Activated CD4-positive, alpha-beta T cell treated with anti-CD3 and anti-CD28 coated beads, Interleukin-2, amount 10 ng/mL, durations not matched to agents 7 days and 5 days (primary cell): ENCODE measurements at regions not wholly inside any gene's neighbourhood (a gene's known extent, or its start where the extent isn't known, plus 50 kb on each side); places are given as distances from the start of the nearest gene placed in this dataset.
"Not testable (repeated sequence)": the region's sequence is repeated elsewhere in the genome, so short reads cannot be mapped to it uniquely, and the experiment has no call there.

Experiments used
- CTCF ChIA-PET: fragments of 350-600 bp; sonication (Branson Sonifier 250); formaldehyde crosslinking; loops from one replicate; lab custom pipeline; 2021; ENCODE audit warnings: antibody characterized with exemption; lab: Charles Lee
- POLR2A ChIA-PET: fragments of 350-600 bp; sonication (Branson Sonifier 250); formaldehyde crosslinking; loops from one replicate; lab custom pipeline; 2021; ENCODE audit warnings: antibody characterized with exemption; lab: Charles Lee
- DNase-seq: peaks from one replicate; pipeline ENCODE4 v3.0.0-alpha.2; 2020
- H3K27ac Mint-ChIP-seq: one replicate; pipeline ENCODE4 v1.8.0; 2021; ENCODE audit warnings: mild to moderate bottlenecking, moderate library complexity, mixed read lengths
- H3K27me3 Mint-ChIP-seq: one replicate; pipeline ENCODE4 v1.8.0; 2021; ENCODE audit warnings: mixed read lengths
- H3K36me3 Mint-ChIP-seq: one replicate; pipeline ENCODE4 v1.8.0; 2021; ENCODE audit warnings: low read depth, mixed read lengths
- H3K4me1 Mint-ChIP-seq: one replicate; pipeline ENCODE4 v1.8.0; 2021; ENCODE audit warnings: mixed read lengths
- H3K4me3 Mint-ChIP-seq: one replicate; pipeline ENCODE4 v1.8.0; 2021; ENCODE audit warnings: mild to moderate bottlenecking, moderate library complexity, mixed read lengths
- H3K9me3 Mint-ChIP-seq: one replicate; pipeline ENCODE4 v1.8.0; 2021; ENCODE audit warnings: mixed read lengths

DNA sequence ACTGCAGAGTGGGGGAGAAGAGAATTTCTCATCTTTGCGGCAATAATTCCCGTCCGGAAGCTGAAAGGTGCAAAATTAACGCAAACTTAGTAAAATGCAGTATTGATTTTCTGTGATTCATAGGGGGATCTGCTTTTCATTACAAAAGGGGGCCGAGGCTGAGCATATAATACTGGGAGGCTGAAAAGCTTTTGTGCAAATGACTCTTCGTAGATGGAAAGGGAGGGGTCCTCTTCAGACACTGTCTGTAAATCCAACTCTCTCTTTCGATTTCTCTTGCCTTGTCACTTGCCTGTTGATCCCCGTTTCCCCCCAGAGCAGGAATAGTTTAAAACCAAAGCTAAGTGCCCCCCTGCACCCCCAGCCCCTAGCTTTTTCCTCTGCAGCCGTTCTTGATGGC is 258.2 kb downstream of the VRK1 start:
- H3K9me3 Mint-ChIP-seq, result no peaks in the 10 kb centered on the region
- DNase-seq, result no peak
- H3K4me1 Mint-ChIP-seq, result no peaks in the 10 kb centered on the region
- CTCF ChIA-PET, result interaction anchor here (1.3 kb wide), 1 partner anchor 11 kb away, joined by 4 read pairs; no protein-coding TSS in a partner anchor
- POLR2A ChIA-PET, result no interaction called here
- no peaks in the 10 kb centered on the region for H3K27me3 Mint-ChIP-seq
- no peaks in the 10 kb centered on the region for H3K36me3 Mint-ChIP-seq
- H3K4me3 Mint-ChIP-seq, result no peak overlapping the region
- H3K27ac Mint-ChIP-seq, result no peak overlapping the region

DNA sequence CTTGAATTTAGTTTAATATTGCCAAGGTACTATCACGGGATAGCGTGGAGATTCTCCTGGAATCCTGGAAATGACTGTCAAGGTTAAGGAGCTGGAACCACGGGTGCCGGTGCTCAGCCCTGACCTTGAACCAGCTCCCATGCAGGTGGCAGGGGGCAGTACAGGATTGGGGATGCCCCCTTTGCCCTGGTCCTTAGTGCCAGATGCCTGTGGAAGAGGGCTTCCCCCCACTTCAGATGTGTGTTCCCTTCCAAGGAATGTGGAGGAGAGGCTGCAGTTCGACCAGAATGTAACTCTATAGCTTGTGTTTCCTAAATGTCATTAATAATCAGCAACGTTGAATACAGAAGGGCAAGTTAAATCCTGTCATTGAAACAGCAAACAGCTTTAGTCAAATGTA is 258.9 kb downstream of the VRK1 start:
- ChIA-PET POLR2A (no interaction called here), CTCF (interaction anchor here (0.7 to 1.3 kb wide), 4 partner anchors 10 to 852 kb away, joined by 3 to 4 read pairs (median 4); no protein-coding TSS in a partner anchor)
- DNase-seq, result no peak
- Mint-ChIP-seq H3K4me3 (no peak overlapping the region), H3K4me1 (no peaks in the 10 kb centered on the region), H3K9me3 (no peaks in the 10 kb centered on the region), H3K27me3 (no peaks in the 10 kb centered on the region), H3K36me3 (no peaks in the 10 kb centered on the region), H3K27ac (no peak overlapping the region)

DNA sequence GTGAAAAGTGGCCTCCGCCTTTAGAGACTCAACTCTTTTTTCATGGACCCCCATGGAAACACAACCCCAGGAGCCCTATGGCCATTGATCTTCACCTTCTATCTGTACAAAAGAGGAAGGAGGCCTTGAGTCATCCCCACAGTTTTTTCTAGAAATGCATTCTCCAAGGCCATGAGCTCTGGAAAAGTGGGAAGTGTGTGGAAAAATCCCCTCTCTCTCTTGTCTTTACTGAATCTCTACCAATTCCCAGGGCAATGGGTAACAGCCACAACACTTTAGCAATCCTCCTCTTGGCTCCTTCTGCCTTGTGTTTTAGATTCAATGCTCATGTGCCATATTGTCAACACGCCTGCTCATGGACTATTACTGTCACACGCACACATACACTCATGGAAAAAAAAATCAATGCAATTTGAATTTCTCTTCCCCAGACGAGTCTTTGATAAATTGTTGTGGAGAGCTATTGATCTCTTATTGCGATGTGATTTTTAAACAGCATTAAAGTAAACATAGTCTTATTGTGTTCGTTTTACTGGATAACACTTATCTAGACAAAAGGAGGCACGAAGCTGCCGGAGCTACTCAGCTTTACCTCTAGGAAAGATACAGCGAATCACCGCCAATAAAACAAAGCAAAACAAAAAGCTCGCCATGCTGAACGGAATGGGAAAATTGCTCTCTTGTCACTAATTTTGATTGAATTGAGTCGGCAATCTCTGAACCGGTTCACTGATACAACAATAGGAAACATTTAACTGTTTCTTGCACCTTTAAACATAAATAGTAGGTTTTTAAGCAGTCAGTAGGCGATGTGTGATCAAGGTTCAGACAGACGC is 260.3 kb downstream of the VRK1 start:
- Mint-ChIP-seq H3K36me3 (no peaks in the 10 kb centered on the region), H3K4me1 (no peaks in the 10 kb centered on the region), H3K4me3 (no peak overlapping the region), H3K27me3 (no peaks in the 10 kb centered on the region), H3K27ac (no peak overlapping the region), H3K9me3 (no peaks in the 10 kb centered on the region)
- POLR2A ChIA-PET, result no interaction called here
- DNase-seq, result no peak
- CTCF ChIA-PET, result interaction anchor here (0.9 kb wide), 1 partner anchor 9 kb away, joined by 3 read pairs; no protein-coding TSS in a partner anchor

DNA sequence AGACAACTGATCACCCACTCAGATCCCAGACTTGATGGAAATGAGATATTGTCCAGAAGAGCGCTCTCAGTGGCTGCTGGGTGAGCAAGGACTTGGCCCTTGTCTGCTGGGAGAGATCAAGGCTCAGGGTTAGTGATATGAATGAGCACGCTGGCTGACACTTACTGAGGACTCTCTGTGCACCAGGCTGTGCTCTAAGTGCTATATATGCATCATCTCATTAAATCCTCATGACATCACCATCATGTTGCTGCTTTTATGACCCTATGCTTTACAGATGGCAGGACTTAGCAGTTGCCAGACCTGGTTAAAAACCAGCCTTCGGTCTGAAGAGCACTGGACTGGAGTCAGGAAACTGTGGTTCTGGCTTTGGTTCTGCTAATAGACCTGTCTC is 260.9 kb downstream of the VRK1 start:
- Mint-ChIP-seq H3K4me1 (no peaks in the 10 kb centered on the region), H3K27ac (no peak overlapping the region), H3K27me3 (no peaks in the 10 kb centered on the region), H3K4me3 (no peak overlapping the region), H3K9me3 (no peaks in the 10 kb centered on the region), H3K36me3 (no peaks in the 10 kb centered on the region)
- CTCF ChIA-PET, result interaction anchor here (0.9 kb wide), 1 partner anchor 8 kb away, joined by 3 read pairs; no protein-coding TSS in a partner anchor
- DNase-seq, result no peak
- POLR2A ChIA-PET, result no interaction called here

DNA sequence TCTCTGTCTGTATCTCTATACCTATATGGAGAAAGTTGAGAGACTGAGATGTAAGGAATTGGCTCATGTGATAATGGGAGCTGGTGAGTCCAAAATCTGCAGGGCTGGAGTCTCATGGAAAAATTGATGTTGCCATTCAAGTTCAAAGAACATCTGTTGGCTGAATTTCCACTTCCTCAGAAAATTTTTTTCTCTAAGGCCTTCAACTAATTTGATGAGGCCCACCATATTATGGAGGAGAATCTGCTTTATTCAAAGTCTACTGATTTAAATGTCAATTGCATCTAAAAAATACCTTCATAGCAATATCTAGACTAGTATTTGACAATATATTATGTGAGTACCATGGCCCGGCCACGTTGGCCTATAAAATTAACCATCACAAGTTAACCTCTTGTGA is 261.4 kb downstream of the VRK1 start:
- Mint-ChIP-seq H3K4me3 (no peak overlapping the region), H3K27ac (no peak overlapping the region), H3K36me3 (no peaks in the 10 kb centered on the region), H3K4me1 (no peaks in the 10 kb centered on the region), H3K27me3 (no peaks in the 10 kb centered on the region), H3K9me3 (no peaks in the 10 kb centered on the region)
- POLR2A ChIA-PET, result no interaction called here
- no peak for DNase-seq
- CTCF ChIA-PET, result no interaction called here

DNA sequence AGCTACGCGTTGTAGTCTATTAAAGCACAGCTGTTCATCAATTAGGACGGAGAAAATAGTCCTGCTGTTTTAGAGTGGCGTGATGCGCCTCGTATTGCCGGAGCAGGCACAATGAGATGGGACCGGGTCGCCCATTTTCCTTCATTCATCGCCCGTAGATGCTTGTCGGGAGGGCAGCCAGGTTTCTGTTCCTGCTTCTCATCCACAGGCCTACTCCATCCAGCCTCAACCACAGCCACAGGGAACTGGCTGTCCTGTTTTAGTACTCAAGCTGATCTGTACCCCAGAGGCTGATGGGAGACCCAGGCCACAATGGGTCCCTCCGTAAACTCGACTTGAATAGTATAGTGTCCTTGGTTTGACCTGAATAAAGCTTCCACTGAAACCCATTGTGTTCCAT is 264.0 kb downstream of the VRK1 start:
- DNase-seq, result no peak
- Mint-ChIP-seq H3K27me3 (peaks cover 2% of the 10 kb centered on the region), H3K4me1 (peaks cover 3% of the 10 kb centered on the region), H3K27ac (no peak overlapping the region), H3K9me3 (no peaks in the 10 kb centered on the region), H3K4me3 (no peak overlapping the region), H3K36me3 (no peaks in the 10 kb centered on the region)
- ChIA-PET CTCF (interaction anchor here (1.0 kb wide), 1 partner anchor 10 kb away, joined by 3 read pairs; no protein-coding TSS in a partner anchor), POLR2A (no interaction called here)

DNA sequence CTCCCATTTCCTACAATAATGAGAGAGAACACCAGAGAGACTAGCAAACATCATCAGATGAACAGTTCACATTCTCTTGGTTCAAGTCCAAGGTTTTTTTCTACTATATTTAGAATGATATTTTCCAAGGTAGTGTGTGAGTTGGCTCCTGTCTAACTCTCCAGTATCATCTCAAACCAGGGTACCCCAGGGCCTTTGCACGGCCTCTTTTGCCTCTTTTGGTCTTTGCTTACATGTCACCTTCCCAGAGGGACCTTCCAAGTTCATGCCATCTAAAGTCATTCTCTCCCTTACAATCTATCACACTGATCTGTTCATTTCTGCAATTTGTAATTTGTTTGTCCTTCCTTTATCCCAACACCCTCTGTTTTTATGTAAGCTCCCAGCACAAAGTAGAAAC is 264.5 kb downstream of the VRK1 start:
- Mint-ChIP-seq H3K4me1 (peaks cover 3% of the 10 kb centered on the region), H3K27me3 (peaks cover 2% of the 10 kb centered on the region), H3K4me3 (no peak overlapping the region), H3K36me3 (no peaks in the 10 kb centered on the region), H3K27ac (no peak overlapping the region), H3K9me3 (no peaks in the 10 kb centered on the region)
- ChIA-PET POLR2A (no interaction called here), CTCF (no interaction called here)
- DNase-seq, result no peak

DNA sequence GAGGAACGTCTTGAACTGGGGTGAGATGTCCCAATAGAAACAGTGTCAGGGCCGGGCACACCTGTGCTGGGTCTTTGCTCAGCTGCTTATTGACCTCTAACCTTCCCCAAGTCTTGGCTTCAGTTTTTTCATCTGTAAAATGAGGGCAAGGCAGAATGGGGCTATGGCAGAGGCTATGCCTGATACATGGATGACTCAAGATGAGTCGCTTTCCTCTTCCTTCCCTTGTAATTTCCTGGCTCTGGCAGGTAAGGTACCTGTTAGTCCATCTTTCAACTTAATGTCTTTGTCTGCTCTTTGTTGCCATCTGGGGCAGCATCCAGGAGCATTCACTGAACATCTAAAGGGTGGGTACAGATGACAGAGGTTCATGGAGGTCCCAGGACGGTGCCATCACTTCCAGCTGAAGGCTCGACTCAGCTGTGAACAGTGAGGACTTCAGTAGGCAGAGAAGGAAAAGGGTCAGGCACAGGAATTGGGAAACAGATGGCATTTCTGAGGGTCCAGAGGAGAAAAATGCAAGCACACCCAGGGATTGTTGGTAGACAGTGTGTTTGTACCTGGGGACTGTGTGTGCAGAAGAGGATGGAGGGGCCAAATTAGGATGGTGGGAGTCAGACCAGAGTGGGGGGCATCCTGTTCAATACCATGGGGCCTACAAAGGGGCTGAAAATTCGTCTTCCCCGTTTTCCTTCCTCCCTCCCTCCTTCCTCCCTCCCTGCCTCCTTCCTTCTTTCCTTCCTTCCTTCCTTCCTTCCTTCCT is 268.3 kb downstream of the VRK1 start:
- no peaks in the 10 kb centered on the region for H3K9me3 Mint-ChIP-seq
- H3K27me3 Mint-ChIP-seq, result peaks cover 2% of the 10 kb centered on the region
- CTCF ChIA-PET, result interaction anchor here (0.8 to 1.2 kb wide), 2 partner anchors 8 to 9 kb away, joined by 3 read pairs; no protein-coding TSS in a partner anchor
- H3K27ac Mint-ChIP-seq, result no peak overlapping the region
- POLR2A ChIA-PET, result no interaction called here
- no peak overlapping the region for H3K4me3 Mint-ChIP-seq
- DNase-seq, result no peak
- H3K36me3 Mint-ChIP-seq, result no peaks in the 10 kb centered on the region
- peaks cover 3% of the 10 kb centered on the region for H3K4me1 Mint-ChIP-seq

DNA sequence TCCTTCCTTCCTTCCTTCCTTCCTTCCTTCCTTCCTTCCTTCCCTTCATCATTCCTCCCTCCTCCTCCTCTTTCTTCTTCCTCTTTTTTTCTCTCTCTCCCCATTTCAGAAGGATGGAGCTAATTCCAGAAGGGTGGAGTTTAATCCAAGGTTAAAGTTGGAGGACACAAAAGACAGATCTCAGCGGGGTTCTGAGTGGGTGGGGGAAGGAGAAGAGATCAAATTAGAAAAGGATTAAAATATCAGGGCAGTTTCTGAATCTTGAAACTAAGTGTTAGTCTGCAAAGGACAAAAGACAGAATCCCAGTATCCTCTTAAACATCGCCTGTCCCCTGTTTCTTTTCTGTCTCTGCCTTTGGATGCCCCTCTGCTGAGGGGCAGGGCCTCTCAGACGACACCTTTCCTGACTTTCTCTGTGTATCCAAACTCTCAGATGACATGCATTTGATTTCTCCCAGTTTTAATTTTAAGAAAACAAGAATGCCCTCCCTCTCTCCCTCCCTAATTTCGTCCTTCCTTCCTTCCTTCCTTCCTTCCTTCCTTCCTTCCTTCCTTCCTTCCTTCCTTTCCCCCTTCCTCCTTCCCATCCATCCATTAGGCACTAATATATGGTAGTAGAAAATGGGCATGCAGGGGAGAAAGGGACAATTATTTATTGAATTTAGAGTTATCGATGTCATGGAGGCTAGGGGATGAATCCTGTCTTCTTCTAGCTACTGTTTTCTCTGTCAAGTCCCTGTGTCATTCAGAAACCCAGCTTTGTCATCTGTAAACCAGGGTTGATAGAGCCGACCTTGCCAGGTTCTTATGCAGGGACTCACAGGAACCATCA is 269.1 kb downstream of the VRK1 start:
- CTCF ChIA-PET, result interaction anchor here (0.7 to 1.2 kb wide), 3 partner anchors 9 to 782 kb away, joined by 3 read pairs; no protein-coding TSS in a partner anchor
- no peak overlapping the region for H3K4me3 Mint-ChIP-seq
- H3K27ac Mint-ChIP-seq, result no peak overlapping the region
- H3K9me3 Mint-ChIP-seq, result no peaks in the 10 kb centered on the region
- POLR2A ChIA-PET, result no interaction called here
- no peak for DNase-seq
- peaks cover 2% of the 10 kb centered on the region for H3K27me3 Mint-ChIP-seq
- peaks cover 3% of the 10 kb centered on the region for H3K4me1 Mint-ChIP-seq
- H3K36me3 Mint-ChIP-seq, result no peaks in the 10 kb centered on the region

DNA sequence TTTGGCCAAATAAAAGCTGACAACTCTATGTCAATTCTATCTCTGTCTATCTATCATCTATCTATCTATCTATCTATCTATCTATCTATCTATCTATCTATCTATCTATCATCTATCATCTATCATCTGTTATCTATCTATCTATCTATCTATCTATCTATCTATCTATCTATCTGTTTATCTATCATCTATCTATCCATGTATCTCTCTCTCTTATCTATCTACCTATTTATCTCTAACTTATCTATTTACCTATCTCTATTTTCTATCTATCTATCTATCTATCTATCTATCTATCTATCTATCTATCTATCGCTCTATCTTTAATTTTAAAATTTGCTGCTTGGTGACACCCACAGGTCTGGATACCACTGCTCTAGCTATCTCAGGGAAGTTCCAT is 271.1 kb downstream of the VRK1 start:
- H3K9me3 Mint-ChIP-seq, DNase-seq, H3K36me3 Mint-ChIP-seq, H3K4me3 Mint-ChIP-seq, H3K27me3 Mint-ChIP-seq, H3K4me1 Mint-ChIP-seq, H3K27ac Mint-ChIP-seq, POLR2A ChIA-PET, CTCF ChIA-PET: not testable (repeated sequence)

DNA sequence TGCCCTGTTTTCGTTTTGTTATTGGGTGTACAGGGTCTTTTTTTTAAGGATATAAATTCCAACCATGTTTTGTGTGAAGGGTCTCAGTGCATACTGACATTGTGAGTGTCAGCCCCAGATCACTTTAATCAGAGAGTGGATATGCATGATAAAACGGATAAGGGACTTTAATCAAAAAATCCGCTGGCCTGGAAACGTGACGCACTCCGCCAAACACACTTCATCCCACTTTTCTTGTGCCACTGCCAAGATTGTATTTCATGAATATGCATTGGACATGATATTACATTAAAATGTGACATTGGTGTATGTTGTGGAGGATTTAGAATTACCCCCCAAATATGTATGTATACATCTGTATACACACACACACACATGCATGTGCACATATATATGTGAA is 273.1 kb downstream of the VRK1 start:
- H3K4me3 Mint-ChIP-seq, result no peak overlapping the region
- peaks cover 5% of the 10 kb centered on the region for H3K4me1 Mint-ChIP-seq
- no peak for DNase-seq
- ChIA-PET CTCF (no interaction called here), POLR2A (no interaction called here)
- H3K27me3 Mint-ChIP-seq, result peaks cover 2% of the 10 kb centered on the region
- no peaks in the 10 kb centered on the region for H3K9me3 Mint-ChIP-seq
- H3K27ac Mint-ChIP-seq, result no peak overlapping the region
- H3K36me3 Mint-ChIP-seq, result no peaks in the 10 kb centered on the region

DNA sequence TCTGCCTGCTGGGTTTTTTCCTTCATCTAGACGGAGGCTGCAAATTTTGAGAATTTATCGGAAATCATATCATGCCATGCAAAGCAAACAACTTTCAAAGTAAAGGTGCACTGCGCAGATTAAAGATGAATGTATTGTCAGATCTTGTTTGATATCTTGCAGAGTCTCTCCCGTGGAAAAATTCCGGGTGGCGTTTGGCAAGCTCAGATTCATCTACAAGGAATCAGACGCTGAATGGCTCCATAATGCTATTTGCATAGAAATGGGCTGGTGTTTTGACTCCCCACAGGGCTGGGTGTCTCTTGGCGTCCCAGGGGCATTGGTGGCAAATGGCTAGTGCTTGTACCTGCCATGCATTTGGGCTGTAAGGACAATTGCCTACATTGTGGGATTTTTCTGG is 274.0 kb downstream of the VRK1 start:
- CTCF ChIA-PET, result interaction anchor here (0.9 kb wide), 1 partner anchor 10 kb away, joined by 3 read pairs; no protein-coding TSS in a partner anchor

More for the DNA sequence above, 274.0 kb downstream of the VRK1 start:
- Mint-ChIP-seq H3K27me3 (no peaks in the 10 kb centered on the region), H3K4me1 (peaks cover 3% of the 10 kb centered on the region), H3K27ac (no peak overlapping the region), H3K36me3 (no peaks in the 10 kb centered on the region), H3K9me3 (no peaks in the 10 kb centered on the region), H3K4me3 (no peak overlapping the region)
- POLR2A ChIA-PET, result interaction anchor here (0.7 kb wide), 1 partner anchor 372 kb away, joined by 4 read pairs; no protein-coding TSS in a partner anchor
- DNase-seq, result no peak
